GM12878 (cell line): ENCODE measurements at regions not wholly inside any gene's neighbourhood (a gene's known extent, or its start where the extent isn't known, plus 50 kb on each side); places are given as distances from the start of the nearest gene placed in this dataset.
"Not testable (repeated sequence)": the region's sequence is repeated elsewhere in the genome, so short reads cannot be mapped to it uniquely, and the experiment has no call there.

Experiments
- ATAC-seq: fragments of 200-7000 bp; cut with Tn5 transposase; 3 replicates; pipeline ENCODE4 v1.9.1; 2020; ENCODE audit warnings: mild to moderate bottlenecking, moderate library complexity
- BruUV-seq: library from RNA; stranded (reverse); fragments of 400-500 nt; replicated peaks from 2 replicates; lab custom pipeline; 2021; lab: Mats Ljungman, UMichigan
- CTCF ChIA-PET: fragments of 300-600 bp; sonication (Branson Sonifier 250); formaldehyde crosslinking; extraction: SDS; loops from one replicate; lab custom pipeline; 2021; ENCODE audit warnings: inconsistent platforms; lab: Yijun Ruan, JAX
- POLR2A ChIA-PET: fragments of 350-600 bp; formaldehyde crosslinking; extraction: SDS; loops from one replicate; lab custom pipeline; 2021; ENCODE audit warnings: inconsistent platforms; lab: Charles Lee
- RAD21 ChIA-PET: fragments of 300-600 bp; sonication (Branson Sonifier 250); formaldehyde crosslinking; loops from one replicate; lab custom pipeline; 2023; ENCODE audit warnings: antibody characterized with exemption; ENCODE audit not compliant: unreplicated experiment; lab: Charles Lee
- SMC1A ChIA-PET: fragments of 300-600 bp; sonication (Branson Sonifier 250); formaldehyde crosslinking; loops from one replicate; lab custom pipeline; 2023; ENCODE audit not compliant: unreplicated experiment, uncharacterized antibody; lab: Charles Lee
- DNase-seq: peaks from one replicate; pipeline ENCODE4 v3.0.0-alpha.2; 2011; ENCODE audit warnings: low read depth, low spot score
- FAIRE-seq: peaks from 3 replicates; lab custom pipeline; 2011; peaks lifted over from hg19 to GRCh38; lab: Jason Lieb, UNC
- H2AFZ ChIP-seq: 2 replicates; pipeline ENCODE4 v1.6.0; 2011; ENCODE audit warnings: low read depth, low read length, control low read depth; ENCODE audit not compliant: control insufficient read depth
- H3K27ac ChIP-seq: 2 replicates; pipeline ENCODE4 v1.5.1; 2011; ENCODE audit warnings: control low read depth; ENCODE audit not compliant: control insufficient read depth, insufficient read depth
- H3K27me3 ChIP-seq, 2 experiments: replicated peaks in 1 of 2; 2 replicates each; pipeline versions ENCODE4 v1.6.0 to v1.6.1; 2011; ENCODE audit warnings: low read length in 1 of 2; ENCODE audit not compliant: control insufficient read depth in 2 of 2, insufficient read depth in 2 of 2
- H3K36me3 ChIP-seq, 2 experiments: 2 replicates each; pipeline ENCODE4 v1.5.1; 2011; ENCODE audit warnings: low read length in 1 of 2; ENCODE audit not compliant: control insufficient read depth in 2 of 2, insufficient read depth in 2 of 2
- H3K4me1 ChIP-seq: 2 replicates; pipeline ENCODE4 v1.6.1; 2011; ENCODE audit warnings: mild to moderate bottlenecking, low read length, moderate library complexity, mixed read lengths; ENCODE audit not compliant: control insufficient read depth, insufficient read depth
- H3K4me2 ChIP-seq: 2 replicates; pipeline ENCODE4 v1.6.0; 2011; ENCODE audit warnings: control low read depth; ENCODE audit not compliant: control insufficient read depth, insufficient read depth
- H3K4me3 ChIP-seq: fragments of 200-600 bp; sonication (generic); 2 replicates; pipeline ENCODE4 v1.5.1; 2016
- H3K79me2 ChIP-seq: 2 replicates; pipeline ENCODE4 v1.6.0; 2011; ENCODE audit warnings: low read length; ENCODE audit not compliant: control insufficient read depth, insufficient read depth
- H3K9ac ChIP-seq: 2 replicates; pipeline ENCODE4 v1.8.0; 2011; ENCODE audit warnings: low read length, control low read depth, mixed read lengths; ENCODE audit not compliant: control insufficient read depth, insufficient read depth
- H3K9me3 ChIP-seq: replicated peaks from 3 replicates; pipeline ENCODE4 v1.5.1; 2011; ENCODE audit warnings: mild to moderate bottlenecking, low read length; ENCODE audit not compliant: control insufficient read depth, insufficient read depth
- H4K20me1 ChIP-seq: 2 replicates; pipeline ENCODE4 v1.6.0; 2011; ENCODE audit not compliant: control insufficient read depth, insufficient read depth
- CBX5 ChIP-seq: sonication (generic); IDR thresholded peaks from 2 replicates; pipeline ENCODE4 v1.6.1; 2016; ENCODE audit warnings: low read depth, moderate library complexity, mild to moderate bottlenecking, inconsistent platforms
- EGR1 ChIP-seq, 2 experiments: IDR thresholded peaks; 1 replicate in 1 of 2; 2 replicates in 1 of 2; pipeline ENCODE4 v1.6.1; 2011 to 2012; ENCODE audit warnings: low read depth in 2 of 2, low read length in 2 of 2, borderline replicate concordance in 1 of 2, mild to moderate bottlenecking in 1 of 2, moderate library complexity in 1 of 2
- PML ChIP-seq: IDR thresholded peaks from 2 replicates; pipeline ENCODE4 v1.6.1; 2012; ENCODE audit warnings: low read length, inconsistent platforms
- RB1 ChIP-seq: fragments of 450-650 bp; formaldehyde crosslinking; IDR thresholded peaks from 2 replicates; pipeline ENCODE4 v1.6.1; 2017; ENCODE audit warnings: mild to moderate bottlenecking, borderline replicate concordance
- SREBF2 ChIP-seq: IDR thresholded peaks from 2 replicates; pipeline ENCODE4 v1.6.1; 2012; ENCODE audit warnings: mild to moderate bottlenecking, low read length
- TAF1 ChIP-seq: IDR thresholded peaks from 2 replicates; pipeline ENCODE4 v1.6.1; 2011; ENCODE audit warnings: mild to moderate bottlenecking, low read depth, low read length, borderline replicate concordance
- TBL1XR1 ChIP-seq: IDR thresholded peaks from 2 replicates; pipeline ENCODE4 v1.6.1; 2012; ENCODE audit warnings: low read depth, low read length, improper control_type of control experiment
- TCF12 ChIP-seq: IDR thresholded peaks from 2 replicates; pipeline ENCODE4 v1.6.1; 2011; ENCODE audit warnings: low read depth, mild to moderate bottlenecking, low read length
- TCF3 ChIP-seq: IDR thresholded peaks from 2 replicates; pipeline ENCODE4 v1.6.1; 2012; ENCODE audit warnings: low read depth, mild to moderate bottlenecking, low read length, borderline replicate concordance; ENCODE audit not compliant: insufficient read depth
- YY1 ChIP-seq: IDR thresholded peaks from 2 replicates; pipeline ENCODE4 v1.6.1; 2011; ENCODE audit warnings: low read depth, mild to moderate bottlenecking, low read length
- WGBS: methylation state at CpG from one replicate; pipeline ENCODE4 v1.1.6; 2016; ENCODE audit warnings: low lambda C conversion rate; ENCODE audit not compliant: insufficient replicate concordance, insufficient coverage; ENCODE audit errors: missing lambda C conversion rate; 5-methylcytosine and 5-hydroxymethylcytosine counted together
- in situ Hi-C: fragments of 300-500 bp; cut with MboI; formaldehyde crosslinking; loops from 9 replicates; pipeline ENCODE4 v1.14.3; 2018; ENCODE audit warnings: mixed read lengths
- intact Hi-C: fragments of 100-400 bp; cut with micrococcal nuclease; formaldehyde crosslinking; loops from one replicate; pipeline ENCODE4 v1.14.2; 2022; ENCODE audit not compliant: unreplicated experiment
- TF ChIP-seq, protein P1 (sequence below): IDR thresholded peaks from 2 replicates; pipeline ENCODE4 v1.6.1; 2012; ENCODE audit warnings: low read depth, low read length, improper control_type of control experiment

- no peak overlapping the region for H3K4me3 ChIP-seq
- H3K79me2 ChIP-seq = no peaks in the 10 kb centered on the region
- TF ChIP-seq SREBF2 = no peak
- no peak for TF ChIP-seq TCF12
- TF ChIP-seq CBX5 = no peak
- no peak for TF ChIP-seq TCF3
- no peak for TF ChIP-seq PML
- no peak for TF ChIP-seq TAF1
- TF ChIP-seq TBL1XR1 = no peak
- TF ChIP-seq YY1 = no peak
- no peak for TF ChIP-seq EGR1 (IDR thresholded peaks at IDR 0.05; ENCODE audit: borderline replicate concordance in 1 of 2, low read depth in 2 of 2, low read length in 2 of 2)
- TF ChIP-seq RB1 = no peak
- TF ChIP-seq, protein P1, sequence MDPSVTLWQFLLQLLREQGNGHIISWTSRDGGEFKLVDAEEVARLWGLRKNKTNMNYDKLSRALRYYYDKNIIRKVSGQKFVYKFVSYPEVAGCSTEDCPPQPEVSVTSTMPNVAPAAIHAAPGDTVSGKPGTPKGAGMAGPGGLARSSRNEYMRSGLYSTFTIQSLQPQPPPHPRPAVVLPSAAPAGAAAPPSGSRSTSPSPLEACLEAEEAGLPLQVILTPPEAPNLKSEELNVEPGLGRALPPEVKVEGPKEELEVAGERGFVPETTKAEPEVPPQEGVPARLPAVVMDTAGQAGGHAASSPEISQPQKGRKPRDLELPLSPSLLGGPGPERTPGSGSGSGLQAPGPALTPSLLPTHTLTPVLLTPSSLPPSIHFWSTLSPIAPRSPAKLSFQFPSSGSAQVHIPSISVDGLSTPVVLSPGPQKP = no peak
- no peak overlapping the region for H3K9ac ChIP-seq
- ChIA-PET CTCF (interaction anchor here (0.6 kb wide), 1 partner anchor 221 kb away, joined by 3 read pairs; no protein-coding TSS in a partner anchor), POLR2A (no interaction called here), SMC1A (no interaction called here), RAD21 (no interaction called here)
- BruUV-seq = no TSS peak
- FAIRE-seq = no peak
- no peak for ATAC-seq
- no peak overlapping the region for H2AFZ ChIP-seq
- in situ Hi-C loops = no loop called here
- H3K9me3 ChIP-seq = peaks cover 2% of the 10 kb centered on the region; the same call in 2 of the 3 replicates
- DNase-seq = no peak
- H3K27me3 ChIP-seq = peaks cover 0 to 2% of the 10 kb centered on the region in 2 experiments; a peak in 2 of 4 replicates
- H3K27ac ChIP-seq = no peak overlapping the region
- intact Hi-C loops = no loop called here
- no peaks in the 10 kb centered on the region for H4K20me1 ChIP-seq
- no peaks in the 10 kb centered on the region for H3K4me1 ChIP-seq
- no peak overlapping the region for H3K4me2 ChIP-seq
- no peaks in the 10 kb centered on the region for H3K36me3 ChIP-seq
- 14% methylated on average over 7 of the region's 7 CpGs for WGBS
Observed at GRCh38 chrX:39693298-39693697, 404.5 kb downstream of the BCOR start.

GRCh38 chrX:39702636-39703035, 395.1 kb downstream of the BCOR start:
- H3K4me2 ChIP-seq, DNase-seq, H4K20me1 ChIP-seq, in situ Hi-C loops, H2AFZ ChIP-seq, H3K4me1 ChIP-seq, BruUV-seq, FAIRE-seq, H3K9ac ChIP-seq, CTCF ChIA-PET, POLR2A ChIA-PET, H3K4me3 ChIP-seq, H3K9me3 ChIP-seq, H3K36me3 ChIP-seq, H3K27ac ChIP-seq, SMC1A ChIA-PET, intact Hi-C loops, RAD21 ChIA-PET, H3K27me3 ChIP-seq, H3K79me2 ChIP-seq, ATAC-seq: not testable (repeated sequence)
- 65% methylated on average over 5 of the region's 5 CpGs for WGBS
